HG02870 (cell line): ENCODE measurements at regions not wholly inside any gene's neighbourhood (a gene's known extent, or its start where the extent isn't known, plus 50 kb on each side); places are given as distances from the start of the nearest gene placed in this dataset.
"Not testable (repeated sequence)": the region's sequence is repeated elsewhere in the genome, so short reads cannot be mapped to it uniquely, and the experiment has no call there.

ENCODE experiments used
- ATAC-seq: cut with Tn5 transposase; IDR thresholded peaks from one replicate; pipeline ENCODE4 v1.9.1; 2021; ENCODE audit warnings: mild to moderate bottlenecking, moderate library complexity; ENCODE audit not compliant: unreplicated experiment

GRCh38 chr10:106395041-106395749 lies 769.3 kb downstream of the SORCS1 start:
- ATAC-seq: no peak

DNA sequence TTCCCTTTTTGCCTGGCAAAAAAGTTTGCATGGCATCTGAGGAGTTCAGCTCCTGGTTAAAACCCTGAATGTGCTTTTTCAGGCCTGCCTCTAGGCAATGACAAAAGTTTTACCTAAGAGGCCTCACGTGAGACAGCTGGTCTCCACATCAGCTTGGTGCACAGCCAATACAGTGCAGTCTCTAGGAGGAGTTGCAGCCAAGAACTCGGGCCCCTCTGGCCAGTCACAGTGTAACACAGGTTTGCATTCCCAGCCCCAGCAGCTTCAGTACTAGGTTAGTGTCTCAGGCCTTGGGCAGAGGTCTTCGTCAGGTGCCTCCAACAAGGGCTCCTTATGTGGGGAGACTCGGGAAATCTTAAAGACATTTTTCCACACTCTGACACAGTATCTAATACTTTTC lies 771.7 kb downstream of the SORCS1 start:
- ATAC-seq: no peak

DNA sequence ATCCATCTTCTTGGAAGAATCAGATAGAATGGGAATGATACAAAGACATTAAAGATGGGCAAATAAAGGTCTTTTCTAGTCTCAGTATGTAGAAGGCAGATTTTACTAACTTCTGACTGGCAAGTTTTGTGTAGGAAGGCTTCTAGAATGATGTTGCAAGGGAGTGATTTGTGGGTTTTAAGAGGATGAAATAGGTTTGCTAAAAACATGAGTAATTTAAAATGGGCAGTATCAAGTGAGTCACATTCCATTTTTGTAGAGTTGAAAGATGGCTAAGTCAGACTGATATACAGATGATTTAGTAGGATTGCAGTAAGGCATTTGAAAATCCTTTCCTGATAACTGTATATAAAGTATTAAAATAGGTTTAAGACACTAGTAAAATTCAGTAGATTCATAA lies 777.4 kb downstream of the SORCS1 start:
- no peak for ATAC-seq

DNA sequence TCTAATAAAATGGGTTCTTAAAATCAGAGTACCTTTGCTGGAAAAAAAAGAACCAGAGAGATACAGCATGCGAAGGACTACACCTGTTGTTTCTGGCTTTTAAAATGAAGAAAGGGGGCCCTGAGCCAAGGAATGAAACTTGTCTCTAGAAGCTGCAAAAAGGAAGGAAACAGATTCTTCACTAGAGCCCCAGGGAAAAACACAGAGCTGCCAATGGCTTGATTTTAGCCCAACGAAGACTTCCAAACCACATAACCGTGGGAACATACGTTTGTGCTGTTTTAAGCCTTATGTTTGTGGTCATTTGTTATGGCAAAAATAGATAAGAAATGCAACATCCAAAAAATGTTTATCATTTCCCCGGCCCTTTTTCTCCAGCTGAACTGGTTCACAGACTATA lies 780.0 kb downstream of the SORCS1 start:
- no peak for ATAC-seq

- no peak for ATAC-seq
Measured at GRCh38 chr10:106380706-106381105, 783.8 kb downstream of the SORCS1 start.

DNA sequence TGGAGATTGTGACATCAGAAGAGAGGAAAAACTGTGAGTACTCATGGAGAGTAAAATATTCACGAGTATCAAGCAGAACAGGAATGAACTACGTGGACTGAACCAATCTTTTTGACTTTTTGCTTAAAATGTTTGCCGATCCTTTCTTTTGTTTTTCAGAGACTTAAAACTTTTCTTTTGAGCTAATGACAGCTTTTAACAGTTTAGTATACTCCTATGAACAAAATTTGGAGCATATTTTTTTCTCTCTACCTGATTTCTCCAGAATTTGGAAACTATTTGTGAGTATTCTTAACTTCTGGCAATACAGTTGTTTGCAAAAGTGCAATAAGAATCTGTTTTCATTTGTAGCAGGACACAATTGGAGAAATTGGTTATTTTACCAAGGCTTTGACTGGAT lies 786.3 kb downstream of the SORCS1 start:
- ATAC-seq: no peak

- no peak for ATAC-seq
Measured at GRCh38 chr10:106370751-106371150, 793.8 kb downstream of the SORCS1 start.

DNA sequence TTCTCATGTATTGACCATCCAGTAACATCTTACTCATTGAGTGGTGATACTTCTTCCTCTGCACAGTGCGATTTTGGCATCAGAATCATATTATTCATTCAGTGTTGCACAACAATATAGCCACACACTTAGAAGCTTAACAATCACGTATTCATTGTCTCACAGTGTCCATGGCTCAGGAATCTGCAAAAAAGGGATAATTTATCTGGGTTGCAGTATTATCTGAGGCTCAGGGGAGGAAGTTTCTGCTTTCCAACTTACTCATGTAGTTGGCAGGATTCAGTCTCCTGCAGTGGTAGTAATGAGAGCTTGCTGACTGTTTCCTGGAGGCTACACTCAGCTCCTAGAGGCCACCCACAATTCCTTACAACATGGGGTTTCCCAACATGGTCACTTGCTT lies 803.6 kb downstream of the SORCS1 start:
- ATAC-seq: no peak

DNA sequence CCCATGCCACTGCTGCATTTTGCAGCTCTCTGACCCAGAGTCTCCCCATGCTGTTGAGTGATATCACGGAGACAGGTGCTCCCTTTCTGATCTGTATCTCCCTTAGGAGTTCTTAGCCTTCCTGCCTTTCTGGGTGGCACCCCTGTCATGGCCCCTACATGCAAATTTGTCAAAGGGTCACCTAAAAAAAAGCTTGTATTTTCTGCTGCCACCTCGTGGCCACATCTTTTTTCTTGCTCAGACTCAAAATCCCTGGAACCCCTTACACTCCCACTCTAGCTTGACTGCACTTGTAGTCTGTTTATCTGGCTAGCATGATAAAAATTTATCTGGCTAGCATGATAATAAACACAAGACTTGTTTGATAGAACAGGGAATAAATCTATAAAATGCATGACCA lies 809.1 kb downstream of the SORCS1 start:
- ATAC-seq: no peak

GRCh38 chr10:106348933-106349332 lies 815.6 kb downstream of the SORCS1 start:
- ATAC-seq: no peak

- ATAC-seq: no peak
Measured at GRCh38 chr10:106347547-106347946, 817.0 kb downstream of the SORCS1 start.

- not testable (repeated sequence) for ATAC-seq
Measured at GRCh38 chr10:106343539-106343938, 821.0 kb downstream of the SORCS1 start.

GRCh38 chr10:106341356-106341755 lies 823.1 kb downstream of the SORCS1 start:
- ATAC-seq: no peak

GRCh38 chr10:106338486-106338885 lies 826.0 kb downstream of the SORCS1 start:
- no peak for ATAC-seq

DNA sequence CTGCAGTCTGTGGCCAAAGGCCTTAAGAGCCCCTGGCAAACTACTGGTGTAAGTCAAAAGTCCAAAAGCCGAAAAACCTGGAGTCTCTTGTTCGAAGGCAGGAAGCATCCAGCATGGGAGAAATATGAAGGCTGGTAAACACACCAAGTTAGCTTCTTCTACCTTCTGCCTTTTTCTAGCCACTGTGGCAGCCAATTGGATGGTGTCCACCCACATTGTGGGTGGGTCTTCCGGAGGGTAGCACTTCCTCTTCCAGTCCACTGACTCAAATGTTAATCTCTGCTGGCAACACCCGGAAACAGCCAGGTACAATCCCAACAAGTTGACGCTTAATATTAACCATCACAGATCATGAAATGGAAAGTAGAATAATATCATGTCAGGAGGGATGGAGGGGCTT lies 827.6 kb downstream of the SORCS1 start:
- no peak for ATAC-seq

GRCh38 chr10:106327747-106328146 lies 836.8 kb downstream of the SORCS1 start:
- ATAC-seq: no peak

DNA sequence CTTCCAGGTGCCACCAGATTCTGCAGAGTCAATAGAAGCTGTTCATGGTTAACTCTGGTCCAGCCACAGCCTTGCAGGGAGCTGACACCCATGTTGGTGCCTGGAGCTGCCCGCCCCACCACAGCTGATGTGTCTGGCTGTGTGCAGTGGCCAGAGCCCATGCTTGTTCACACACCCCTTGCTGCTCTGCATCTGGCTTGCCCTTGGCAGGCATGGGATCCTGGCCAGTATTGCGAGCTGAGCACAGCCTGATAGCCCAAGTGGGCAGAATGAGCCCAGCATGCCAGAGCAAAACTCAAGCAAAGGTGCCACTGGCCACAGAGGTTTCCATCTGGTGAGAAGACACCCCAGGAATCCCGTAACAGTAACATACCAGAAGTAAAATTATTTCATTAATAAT lies 843.6 kb downstream of the SORCS1 start:
- ATAC-seq: no peak

DNA sequence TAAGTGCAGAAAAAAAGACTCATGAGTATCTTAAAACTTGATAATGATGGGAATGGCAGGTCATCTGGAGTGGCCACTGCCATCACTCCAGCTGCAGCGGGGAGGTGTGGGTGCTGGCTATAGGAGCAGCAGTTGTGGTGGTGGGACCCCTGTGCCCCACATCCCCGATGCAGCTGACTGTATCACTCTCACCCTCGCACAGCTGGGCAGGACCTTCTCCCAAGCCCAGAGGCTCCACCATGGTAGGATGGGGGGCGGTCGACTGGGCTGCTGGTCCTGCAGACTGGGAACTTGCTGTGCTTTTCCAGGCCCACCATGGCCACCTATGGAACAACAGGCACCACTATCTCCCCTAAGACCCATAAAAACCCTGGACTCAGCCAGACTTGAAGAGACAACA lies 844.4 kb downstream of the SORCS1 start:
- no peak for ATAC-seq

DNA sequence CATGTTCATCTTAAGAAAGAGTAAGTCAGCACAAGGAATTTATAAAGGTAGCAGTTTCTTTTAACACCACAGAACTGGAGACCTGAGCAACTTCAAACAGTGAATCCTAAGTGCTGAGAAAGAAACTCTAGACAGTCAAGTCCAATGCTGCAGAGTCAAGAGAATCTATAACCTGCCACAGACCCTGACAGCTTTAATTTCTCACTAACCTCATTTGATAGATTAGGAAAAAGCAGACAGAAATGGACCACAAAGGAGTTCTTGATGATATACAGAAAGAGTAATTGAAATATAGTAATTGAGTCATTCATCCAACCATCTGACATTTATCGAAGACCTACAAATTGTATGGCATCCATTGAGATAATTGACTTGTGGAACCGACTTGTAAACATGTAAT lies 847.0 kb downstream of the SORCS1 start:
- no peak for ATAC-seq

- no peak for ATAC-seq
Measured at GRCh38 chr10:106313041-106313440, 851.5 kb downstream of the SORCS1 start.

- ATAC-seq: no peak
Measured at GRCh38 chr10:106312087-106312486, 852.4 kb downstream of the SORCS1 start.

GRCh38 chr10:106311590-106311989 lies 852.9 kb downstream of the SORCS1 start:
- no peak for ATAC-seq

- no peak for ATAC-seq
Measured at GRCh38 chr10:106310596-106310995, 853.9 kb downstream of the SORCS1 start.
